GM12864 (cell line): ENCODE measurements at regions not wholly inside any gene's neighbourhood (a gene's known extent, or its start where the extent isn't known, plus 50 kb on each side); places are given as distances from the start of the nearest gene placed in this dataset.

Experiments
- DNase-seq: peaks from one replicate; pipeline ENCODE4 v3.0.0-alpha.2; 2011; ENCODE audit warnings: low read depth
- H3K4me3 ChIP-seq: 2 replicates; pipeline ENCODE4 v1.5.1; 2011; ENCODE audit warnings: mild to moderate bottlenecking, low read depth, low read length, control low read depth
- TF ChIP-seq, protein P1 (sequence below): IDR thresholded peaks from 2 replicates; pipeline ENCODE4 v1.5.1; 2011; ENCODE audit warnings: low read depth, mild to moderate bottlenecking, moderate library complexity, low read length, control low read depth, inconsistent platforms; ENCODE audit errors: missing control alignments

DNA sequence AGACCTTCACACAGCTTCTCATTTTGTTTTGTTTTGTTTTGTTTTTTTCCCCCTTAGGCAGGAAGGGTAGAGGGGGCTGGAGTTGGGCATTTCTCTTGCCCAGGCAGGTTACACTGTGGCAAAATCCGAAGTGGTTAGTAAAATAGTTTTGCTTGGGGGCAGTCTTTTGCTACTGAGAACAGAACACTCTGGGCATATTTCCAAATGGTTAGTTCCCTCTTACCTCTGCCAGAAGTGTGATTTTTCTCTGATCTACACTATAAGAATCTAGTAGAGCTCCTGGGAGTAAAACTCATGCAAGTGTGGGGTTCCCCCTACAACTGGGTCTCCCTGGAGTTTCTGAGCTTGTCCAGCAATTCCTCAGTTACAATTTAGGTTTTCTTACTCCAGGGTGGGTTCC lies 61.7 kb downstream of the NPS start:
- DNase-seq, result no peak
- TF ChIP-seq, protein P1, sequence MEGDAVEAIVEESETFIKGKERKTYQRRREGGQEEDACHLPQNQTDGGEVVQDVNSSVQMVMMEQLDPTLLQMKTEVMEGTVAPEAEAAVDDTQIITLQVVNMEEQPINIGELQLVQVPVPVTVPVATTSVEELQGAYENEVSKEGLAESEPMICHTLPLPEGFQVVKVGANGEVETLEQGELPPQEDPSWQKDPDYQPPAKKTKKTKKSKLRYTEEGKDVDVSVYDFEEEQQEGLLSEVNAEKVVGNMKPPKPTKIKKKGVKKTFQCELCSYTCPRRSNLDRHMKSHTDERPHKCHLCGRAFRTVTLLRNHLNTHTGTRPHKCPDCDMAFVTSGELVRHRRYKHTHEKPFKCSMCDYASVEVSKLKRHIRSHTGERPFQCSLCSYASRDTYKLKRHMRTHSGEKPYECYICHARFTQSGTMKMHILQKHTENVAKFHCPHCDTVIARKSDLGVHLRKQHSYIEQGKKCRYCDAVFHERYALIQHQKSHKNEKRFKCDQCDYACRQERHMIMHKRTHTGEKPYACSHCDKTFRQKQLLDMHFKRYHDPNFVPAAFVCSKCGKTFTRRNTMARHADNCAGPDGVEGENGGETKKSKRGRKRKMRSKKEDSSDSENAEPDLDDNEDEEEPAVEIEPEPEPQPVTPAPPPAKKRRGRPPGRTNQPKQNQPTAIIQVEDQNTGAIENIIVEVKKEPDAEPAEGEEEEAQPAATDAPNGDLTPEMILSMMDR, result no peak
- H3K4me3 ChIP-seq, result no peak overlapping the region

DNA sequence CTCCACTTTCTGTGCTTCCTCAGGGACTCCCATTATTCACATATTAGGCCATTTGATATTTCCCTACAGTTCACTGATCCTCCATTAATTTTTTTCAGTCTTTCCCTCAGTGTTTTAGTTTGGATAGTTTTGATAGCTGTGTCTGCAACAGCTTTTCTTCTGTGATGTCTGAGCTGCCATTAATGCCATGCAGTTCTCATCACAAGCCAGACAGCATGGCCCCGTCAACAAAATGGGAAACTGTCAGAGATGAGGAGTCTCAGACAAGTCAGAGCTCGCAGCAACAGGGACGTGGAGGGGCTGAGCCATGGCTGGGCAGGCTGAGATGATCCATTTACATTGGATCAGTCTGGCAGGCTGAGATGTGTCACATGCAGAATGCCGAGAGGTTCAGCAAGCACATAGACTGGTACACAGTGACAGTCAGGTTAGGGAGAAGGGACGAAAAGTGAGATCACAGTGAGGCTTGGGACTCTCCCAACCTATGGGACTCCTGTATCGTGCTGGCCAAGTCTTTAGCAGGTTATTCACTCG lies 65.4 kb downstream of the NPS start:
- no peak for DNase-seq
- no peak overlapping the region for H3K4me3 ChIP-seq
- TF ChIP-seq, protein P1, result no peak

DNA sequence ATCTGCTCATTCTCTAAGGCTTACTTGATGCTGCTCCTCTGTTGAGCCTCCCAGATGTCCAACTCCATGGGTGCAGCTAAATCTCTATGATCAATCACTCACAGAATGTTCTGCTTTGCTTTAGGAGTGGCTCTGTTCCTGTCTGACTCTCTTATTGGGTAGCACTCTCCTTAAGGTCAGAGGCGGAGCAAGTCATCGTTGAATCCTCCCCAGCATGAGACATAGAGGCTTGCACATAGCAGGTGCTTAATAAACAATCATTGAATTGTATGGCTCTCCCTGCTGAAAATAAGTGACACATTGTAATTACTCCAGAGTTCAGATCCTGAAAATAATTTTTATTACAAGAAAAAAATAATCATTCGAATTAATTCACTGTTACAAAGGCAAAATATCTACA lies 69.7 kb downstream of the NPS start:
- DNase-seq, result no peak
- no peak overlapping the region for H3K4me3 ChIP-seq
- TF ChIP-seq, protein P1, result no peak

DNA sequence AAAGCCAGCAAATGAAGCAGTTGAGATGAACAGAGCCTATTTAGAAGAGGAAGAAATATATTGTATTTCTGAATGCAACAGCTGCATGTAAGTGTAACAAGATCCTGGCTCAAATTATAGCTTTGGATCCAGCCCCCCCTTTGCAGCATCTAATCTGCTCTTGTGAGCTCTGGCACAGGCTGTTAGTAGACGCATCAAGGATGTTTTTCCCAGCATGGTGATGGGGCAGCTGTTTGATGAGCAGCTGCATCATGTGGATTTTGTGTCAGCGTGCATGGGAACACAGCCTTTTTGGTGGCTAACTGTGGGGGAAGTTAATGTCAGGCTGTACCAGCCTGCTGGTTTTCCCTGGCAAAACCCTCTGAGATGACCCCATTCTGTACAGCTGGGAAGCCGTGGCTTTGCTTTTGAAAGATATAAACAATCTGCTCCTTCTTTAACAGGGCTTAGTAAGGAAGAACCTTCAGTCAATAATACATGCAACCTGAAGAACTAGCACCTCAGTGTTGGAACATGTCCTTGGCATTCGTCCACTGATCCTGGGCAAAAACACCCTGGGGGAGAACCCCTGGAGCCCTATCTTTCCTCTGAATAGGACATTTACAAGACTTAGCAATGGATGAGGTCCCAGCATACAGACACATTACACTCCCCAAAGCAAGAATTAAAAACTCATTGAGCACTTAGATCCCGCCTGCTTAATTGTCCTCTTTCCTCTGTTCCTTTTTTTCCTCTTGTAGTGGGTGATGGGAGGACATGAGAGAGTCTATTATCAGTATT lies 70.6 kb downstream of the NPS start:
- DNase-seq, result no peak
- H3K4me3 ChIP-seq, result no peak overlapping the region
- TF ChIP-seq, protein P1, result no peak

DNA sequence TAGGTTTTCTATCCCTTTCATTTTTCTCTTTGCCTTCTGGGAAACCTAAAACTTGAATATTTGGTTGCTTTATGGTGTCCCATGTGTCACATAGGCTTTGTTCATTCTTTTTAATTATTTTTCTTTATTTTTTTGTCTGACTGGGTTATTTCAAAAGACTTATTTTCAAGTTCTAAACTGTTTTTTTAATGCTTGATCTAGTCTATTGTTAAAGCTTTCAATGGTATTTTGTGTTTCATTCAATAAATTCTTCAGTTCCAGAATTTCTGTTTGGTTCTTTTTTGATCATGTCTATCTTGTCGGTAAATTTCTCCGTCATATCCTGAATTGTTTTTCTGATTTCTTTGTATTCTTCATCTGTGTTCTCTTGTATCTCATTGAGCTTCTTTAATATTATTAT lies 86.8 kb downstream of the NPS start:
- no peak overlapping the region for H3K4me3 ChIP-seq
- no peak for DNase-seq
- TF ChIP-seq, protein P1, result no peak

DNA sequence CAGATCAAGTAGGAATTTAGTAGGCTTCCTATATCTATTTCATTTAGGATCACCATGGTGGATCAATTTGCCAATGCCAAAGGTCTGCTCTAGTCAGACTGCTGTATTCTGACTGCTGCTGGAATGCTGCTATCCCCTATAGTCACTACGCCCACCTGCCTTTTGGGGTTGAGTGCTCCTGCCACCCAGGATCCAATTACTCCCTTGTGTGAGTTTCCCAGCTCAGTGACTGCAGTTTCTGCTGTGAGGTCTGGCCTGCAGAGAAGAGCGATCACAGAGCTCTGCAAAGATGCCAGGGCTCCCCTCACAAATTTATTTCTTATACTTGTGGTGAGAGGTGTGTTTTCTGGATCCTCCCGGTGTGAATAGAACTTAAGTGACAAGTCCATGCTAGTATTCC lies 88.1 kb upstream of the FOXI2 start:
- TF ChIP-seq, protein P1, result no peak

DNA sequence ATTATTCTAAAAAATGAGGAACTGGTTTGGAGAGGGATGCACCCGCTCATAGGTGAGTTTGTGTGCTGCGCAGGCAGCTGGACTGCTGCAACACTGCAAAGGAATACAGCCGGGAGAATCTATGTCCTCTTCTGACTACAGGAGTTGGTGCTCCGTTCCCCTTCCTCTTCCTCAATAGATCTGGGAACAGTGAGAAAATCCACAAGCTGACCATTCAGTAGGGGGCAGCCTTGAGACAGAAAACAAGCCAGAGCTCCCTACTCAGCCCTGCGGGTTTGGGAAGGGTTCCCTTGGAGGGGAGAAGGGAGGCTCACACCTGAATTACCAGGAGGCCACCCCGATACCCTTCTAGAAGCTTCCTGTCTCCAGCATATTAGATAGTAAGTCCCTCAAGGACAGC lies 87.3 kb upstream of the FOXI2 start:
- no peak overlapping the region for H3K4me3 ChIP-seq
- TF ChIP-seq, protein P1, result peak; percentile 14
- no peak for DNase-seq

More for the DNA sequence above, 88.1 kb upstream of the FOXI2 start:
- H3K4me3 ChIP-seq, result no peak overlapping the region
- no peak for DNase-seq
